SJCRH30 (cell line): ENCODE measurements at regions not wholly inside any gene's neighbourhood (a gene's known extent, or its start where the extent isn't known, plus 50 kb on each side); places are given as distances from the start of the nearest gene placed in this dataset.
A peak's percentile ranks its signal among the peaks of the same experiment; 100 is the strongest.

Source experiments
- DNase-seq, 2 experiments: peaks; one replicate each; pipeline ENCODE4 v3.0.0-alpha.2; 2015 to 2020
- H3K27ac ChIP-seq: fragments of 250-450 bp; sonication (Bioruptor Pico); 2 replicates; pipeline ENCODE4 v1.5.1; 2020; ENCODE audit warnings: mild to moderate bottlenecking, moderate library complexity
- H3K27me3 ChIP-seq: fragments of 250-450 bp; sonication (Bioruptor Pico); 2 replicates; pipeline ENCODE4 v1.5.1; 2020; ENCODE audit warnings: mild to moderate bottlenecking, moderate library complexity
- H3K36me3 ChIP-seq: fragments of 250-450 bp; sonication (Bioruptor Pico); 2 replicates; pipeline ENCODE4 v1.5.1; 2020; ENCODE audit warnings: mild to moderate bottlenecking, moderate library complexity
- H3K4me1 ChIP-seq: fragments of 250-450 bp; sonication (Bioruptor Pico); 2 replicates; pipeline ENCODE4 v1.5.1; 2020; ENCODE audit warnings: mild to moderate bottlenecking, moderate library complexity
- H3K4me3 ChIP-seq: fragments of 250-450 bp; sonication (Bioruptor Pico); 2 replicates; pipeline ENCODE4 v1.5.1; 2020; ENCODE audit warnings: mild to moderate bottlenecking, moderate library complexity
- H3K9me3 ChIP-seq: fragments of 250-450 bp; sonication (Bioruptor Pico); replicated peaks from 2 replicates; pipeline ENCODE4 v1.5.1; 2020; ENCODE audit warnings: mild to moderate bottlenecking, moderate library complexity

DNA sequence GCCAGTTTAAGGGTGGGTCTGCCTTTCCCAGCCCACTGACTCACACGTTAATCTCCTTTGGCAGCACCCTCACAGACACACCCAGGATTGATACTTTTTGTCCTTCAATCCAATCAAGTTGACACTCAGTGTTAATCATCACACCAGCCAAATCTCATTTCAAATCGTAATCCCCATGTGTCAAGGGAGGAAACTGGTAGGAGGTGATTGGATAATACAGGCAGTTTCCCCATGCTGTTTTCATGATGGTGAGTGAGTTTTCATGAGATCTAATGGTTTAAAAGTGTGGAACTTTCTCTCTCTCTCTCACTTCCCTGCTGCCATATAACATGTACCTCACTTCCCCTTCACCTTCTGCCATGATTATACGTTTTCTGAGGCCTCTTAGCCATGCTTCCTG, 647.2 kb upstream of the FRG1 start:
- no peak for DNase-seq
- no peaks in the 10 kb centered on the region for H3K4me1 ChIP-seq
- no peaks in the 10 kb centered on the region for H3K9me3 ChIP-seq
- H3K4me3 ChIP-seq, result no peak overlapping the region
- H3K27ac ChIP-seq, result no peak overlapping the region
- H3K27me3 ChIP-seq, result no peaks in the 10 kb centered on the region
- H3K36me3 ChIP-seq, result no peaks in the 10 kb centered on the region

DNA sequence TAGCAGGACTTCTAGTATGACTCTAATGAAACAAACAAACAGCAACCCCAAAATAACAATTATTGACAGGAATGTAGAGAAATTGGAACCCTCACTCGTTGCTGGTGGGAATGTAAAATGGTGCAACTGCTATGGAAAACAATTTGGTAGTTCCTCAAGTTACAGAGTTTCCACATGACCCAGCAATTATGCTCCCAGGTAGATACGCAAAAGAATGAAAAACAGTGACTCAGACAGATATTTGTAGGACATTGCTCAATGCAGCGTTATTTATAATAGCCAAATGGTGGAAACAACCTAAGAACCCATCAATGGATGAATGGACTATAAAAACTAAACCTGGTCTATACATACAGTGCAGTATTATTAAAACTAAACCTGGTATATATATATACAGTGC, 646.1 kb upstream of the FRG1 start:
- H3K9me3 ChIP-seq, result no peaks in the 10 kb centered on the region
- H3K27ac ChIP-seq, result no peak overlapping the region
- H3K36me3 ChIP-seq, result no peaks in the 10 kb centered on the region
- no peaks in the 10 kb centered on the region for H3K27me3 ChIP-seq
- no peak overlapping the region for H3K4me3 ChIP-seq
- no peak for DNase-seq
- no peaks in the 10 kb centered on the region for H3K4me1 ChIP-seq

DNA sequence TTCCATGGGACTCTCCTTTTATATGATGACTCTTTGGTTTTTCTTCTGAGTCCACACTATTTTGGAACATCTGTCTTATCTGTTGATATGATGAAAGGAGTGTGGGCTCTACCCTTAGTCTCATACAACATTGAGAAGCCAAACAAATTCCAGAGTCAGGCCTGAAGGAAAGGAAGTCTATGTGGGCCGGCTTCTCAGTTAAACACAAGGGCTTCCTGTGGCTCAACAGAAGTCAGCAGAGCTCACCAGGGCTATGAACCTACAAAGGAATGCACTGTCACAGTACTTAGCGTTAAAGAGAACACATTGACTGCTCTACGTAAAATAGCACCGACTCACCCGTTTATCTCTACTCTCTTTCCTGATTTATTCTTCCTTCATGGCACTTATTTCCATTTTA, 641.0 kb upstream of the FRG1 start:
- Histone ChIP-seq H3K36me3 (no peaks in the 10 kb centered on the region), H3K27ac (no peak overlapping the region), H3K9me3 (no peaks in the 10 kb centered on the region), H3K4me3 (no peak overlapping the region), H3K27me3 (no peaks in the 10 kb centered on the region), H3K4me1 (no peaks in the 10 kb centered on the region)
- DNase-seq, result no peak

DNA sequence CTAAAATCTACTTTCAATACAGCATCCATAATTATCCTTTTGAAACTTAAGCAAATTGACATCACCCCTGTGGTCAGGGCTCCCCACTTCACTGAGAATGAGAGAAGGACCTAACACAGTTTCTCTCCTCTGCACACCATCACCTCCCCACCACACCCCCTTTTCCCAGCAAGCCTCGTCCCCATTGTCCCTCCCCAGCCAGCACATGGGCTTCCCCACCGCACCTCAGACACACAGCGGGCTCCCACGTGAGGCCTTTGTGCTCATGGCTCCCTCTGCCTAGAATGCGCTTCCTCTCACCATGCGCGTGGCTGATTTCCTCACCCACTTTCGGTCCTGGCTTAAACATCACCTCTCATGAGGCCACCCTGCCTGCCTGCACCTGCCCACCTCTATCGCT, 639.0 kb upstream of the FRG1 start:
- no peak overlapping the region for H3K27ac ChIP-seq
- H3K27me3 ChIP-seq, result no peaks in the 10 kb centered on the region
- no peaks in the 10 kb centered on the region for H3K4me1 ChIP-seq
- no peaks in the 10 kb centered on the region for H3K36me3 ChIP-seq
- H3K4me3 ChIP-seq, result no peak overlapping the region
- H3K9me3 ChIP-seq, result no peaks in the 10 kb centered on the region
- no peak for DNase-seq

DNA sequence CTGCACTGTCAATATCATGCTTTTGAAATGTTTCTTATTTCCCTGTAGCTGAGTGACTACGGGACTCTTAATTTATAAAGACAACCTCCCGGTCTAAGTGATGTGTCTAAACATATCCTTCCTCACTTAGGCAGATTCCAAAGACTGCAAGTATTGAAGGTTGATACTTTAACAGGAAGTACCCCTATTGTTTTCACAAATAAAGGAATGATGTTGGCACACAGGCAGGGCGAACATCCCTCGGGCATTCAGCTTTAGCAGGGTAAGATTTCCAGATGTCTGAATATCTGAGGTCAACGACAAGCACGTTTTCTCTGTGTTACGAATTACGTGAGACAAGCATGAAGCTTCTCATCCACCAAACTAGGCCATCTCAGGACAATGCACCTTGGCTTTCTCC, 638.0 kb upstream of the FRG1 start:
- H3K27ac ChIP-seq, result no peak overlapping the region
- H3K36me3 ChIP-seq, result no peaks in the 10 kb centered on the region
- H3K9me3 ChIP-seq, result no peaks in the 10 kb centered on the region
- no peak overlapping the region for H3K4me3 ChIP-seq
- H3K4me1 ChIP-seq, result no peaks in the 10 kb centered on the region
- H3K27me3 ChIP-seq, result no peaks in the 10 kb centered on the region
- DNase-seq, result no peak

DNA sequence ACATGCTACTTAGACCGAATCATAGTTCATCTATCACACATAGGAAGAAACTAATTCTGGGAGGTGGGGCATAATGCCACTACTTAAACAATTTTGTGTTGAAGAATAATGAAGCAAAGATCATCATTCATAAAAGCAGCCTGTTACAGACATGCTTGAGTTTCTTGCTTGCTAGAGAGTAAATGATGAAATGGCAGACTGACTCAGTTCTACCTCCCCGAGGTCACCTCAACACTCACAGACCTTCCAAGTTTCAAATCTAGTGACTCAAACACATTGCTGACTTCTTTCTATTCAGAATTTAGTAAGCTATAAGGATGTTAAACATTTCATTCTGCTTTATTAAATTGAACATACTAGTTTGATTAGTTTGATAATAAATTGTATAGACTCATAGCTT, 636.5 kb upstream of the FRG1 start:
- no peaks in the 10 kb centered on the region for H3K27me3 ChIP-seq
- H3K27ac ChIP-seq, result no peak overlapping the region

DNA sequence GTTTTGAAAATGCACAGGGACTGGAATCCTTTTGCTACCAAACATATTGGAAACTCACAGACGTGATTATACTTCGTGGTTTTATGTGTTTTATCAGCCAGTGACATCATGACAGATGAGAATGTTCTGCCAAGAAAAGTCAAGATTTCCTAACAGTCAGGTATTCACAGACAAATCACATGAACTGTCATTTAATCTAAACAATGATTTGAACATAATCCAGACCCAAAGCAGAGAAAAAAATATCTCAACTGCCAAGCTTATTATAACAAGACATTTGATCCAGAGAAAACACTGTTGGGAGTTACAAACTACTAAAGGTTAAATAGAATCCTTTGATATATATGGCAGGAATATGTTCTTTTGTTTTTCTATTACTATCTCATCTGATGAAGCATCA, 635.9 kb upstream of the FRG1 start:
- DNase-seq, result no peak
- H3K4me1 ChIP-seq, result no peaks in the 10 kb centered on the region

More for the DNA sequence above, 636.5 kb upstream of the FRG1 start:
- Histone ChIP-seq H3K9me3 (no peaks in the 10 kb centered on the region), H3K4me1 (no peaks in the 10 kb centered on the region), H3K4me3 (no peak overlapping the region), H3K36me3 (no peaks in the 10 kb centered on the region)
- no peak for DNase-seq

DNA sequence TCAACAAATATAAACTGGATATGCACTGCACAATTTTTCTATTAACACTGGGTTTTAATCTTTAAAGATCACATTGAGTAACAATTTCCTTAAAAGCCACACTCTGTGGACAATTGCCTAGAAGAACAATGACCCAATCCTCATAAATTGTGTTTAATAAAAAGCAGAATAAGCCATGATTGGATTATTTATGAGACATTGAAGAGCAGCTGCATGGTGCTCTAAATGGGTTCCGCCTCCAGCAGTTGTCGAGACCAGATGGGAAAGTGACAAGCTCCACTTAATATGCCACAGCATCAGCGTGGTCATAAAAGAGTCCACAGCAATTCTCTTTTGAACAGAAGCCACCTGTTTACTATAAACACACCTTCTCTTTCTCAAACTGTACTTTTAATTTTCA, 635.2 kb upstream of the FRG1 start:
- no peak overlapping the region for H3K27ac ChIP-seq
- no peaks in the 10 kb centered on the region for H3K9me3 ChIP-seq
- peak in 1 of 2 experiments; percentile 0 for DNase-seq
- H3K36me3 ChIP-seq, result no peaks in the 10 kb centered on the region
- no peaks in the 10 kb centered on the region for H3K4me1 ChIP-seq
- no peaks in the 10 kb centered on the region for H3K27me3 ChIP-seq
- H3K4me3 ChIP-seq, result no peak overlapping the region

More for the DNA sequence above, 635.9 kb upstream of the FRG1 start:
- no peaks in the 10 kb centered on the region for H3K9me3 ChIP-seq
- H3K4me3 ChIP-seq, result no peak overlapping the region
- no peaks in the 10 kb centered on the region for H3K27me3 ChIP-seq
- no peak overlapping the region for H3K27ac ChIP-seq
- H3K36me3 ChIP-seq, result no peaks in the 10 kb centered on the region

DNA sequence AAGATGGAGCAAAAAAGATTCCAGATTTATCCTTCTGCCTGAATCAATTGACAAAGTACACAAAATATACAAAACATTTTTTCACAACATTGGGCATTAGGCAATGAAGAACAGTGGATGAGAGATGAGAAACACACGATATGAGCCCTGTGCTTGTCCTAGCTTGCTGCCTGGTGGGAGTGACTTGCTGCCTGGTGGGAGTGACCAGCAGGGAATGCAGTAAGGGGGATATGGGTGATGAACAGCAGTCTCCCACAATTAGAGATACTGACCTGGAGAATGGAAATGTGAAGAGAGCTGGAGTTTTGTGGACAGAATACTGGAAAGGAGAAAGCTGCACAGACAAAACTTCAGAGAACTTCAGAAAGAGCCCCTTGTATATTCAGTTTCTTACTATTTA, 629.4 kb upstream of the FRG1 start:
- Histone ChIP-seq H3K4me3 (no peak overlapping the region), H3K9me3 (no peaks in the 10 kb centered on the region), H3K27ac (no peak overlapping the region), H3K4me1 (no peaks in the 10 kb centered on the region), H3K27me3 (no peaks in the 10 kb centered on the region), H3K36me3 (no peaks in the 10 kb centered on the region)
- no peak for DNase-seq

DNA sequence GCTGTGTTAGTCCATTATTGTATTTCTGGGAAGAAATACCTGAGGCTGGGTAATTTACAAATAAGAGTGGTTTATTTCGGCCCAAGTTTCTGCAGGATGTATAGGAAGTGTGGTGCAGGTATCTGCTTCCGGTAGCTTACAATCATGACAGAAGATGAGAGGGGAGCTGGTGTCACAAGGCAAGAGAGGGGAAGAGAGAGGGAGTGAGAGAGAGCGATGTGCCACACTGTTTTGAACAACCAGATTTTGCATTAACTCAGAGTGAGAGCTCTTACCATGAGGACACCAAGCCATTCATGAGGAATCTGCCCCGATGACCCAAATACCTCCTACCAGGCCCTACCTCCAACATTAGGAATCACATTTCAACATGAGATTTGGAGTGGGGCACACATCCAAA, 627.6 kb upstream of the FRG1 start:
- Histone ChIP-seq H3K4me3 (no peak overlapping the region), H3K27ac (no peak overlapping the region)
- no peak for DNase-seq

DNA sequence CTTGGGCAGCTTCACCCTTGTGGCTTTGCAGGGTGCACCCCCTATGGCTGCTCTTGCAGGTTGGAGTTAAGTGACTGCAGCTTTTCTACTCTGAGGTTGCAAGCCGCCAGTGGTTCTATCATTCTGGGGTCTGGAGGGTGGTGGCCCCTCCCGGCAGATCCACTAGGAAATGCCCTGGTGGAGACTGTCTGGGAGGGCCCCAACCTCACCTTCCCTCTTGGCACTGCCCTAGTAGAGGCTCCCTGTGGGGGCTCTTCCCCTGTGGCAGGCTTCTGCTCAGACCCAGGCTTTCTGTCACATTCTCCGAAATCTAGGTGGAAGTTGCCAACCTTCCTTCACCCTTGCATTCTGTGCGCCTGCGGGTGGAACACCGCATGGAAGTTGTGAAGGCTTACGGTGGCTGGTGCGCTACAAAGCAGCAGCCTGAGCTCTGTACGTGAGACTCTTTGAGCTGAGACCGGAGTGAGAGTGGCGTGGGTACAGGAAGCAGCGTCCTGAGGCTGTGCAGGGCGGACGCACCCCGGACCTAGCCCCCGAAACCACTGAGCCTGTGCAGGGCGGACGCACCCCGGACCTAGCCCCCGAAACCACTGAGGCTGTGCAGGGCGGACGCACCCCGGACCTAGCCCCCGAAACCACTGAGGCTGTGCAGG, 626.7 kb upstream of the FRG1 start:
- Histone ChIP-seq H3K4me3 (no peak overlapping the region), H3K27me3 (no peaks in the 10 kb centered on the region), H3K27ac (no peak overlapping the region), H3K36me3 (no peaks in the 10 kb centered on the region), H3K9me3 (no peaks in the 10 kb centered on the region), H3K4me1 (no peaks in the 10 kb centered on the region)
- DNase-seq, result no peak

More for the DNA sequence above, 627.6 kb upstream of the FRG1 start:
- no peaks in the 10 kb centered on the region for H3K4me1 ChIP-seq
- H3K36me3 ChIP-seq, result no peaks in the 10 kb centered on the region
- H3K9me3 ChIP-seq, result no peaks in the 10 kb centered on the region
- H3K27me3 ChIP-seq, result no peaks in the 10 kb centered on the region

DNA sequence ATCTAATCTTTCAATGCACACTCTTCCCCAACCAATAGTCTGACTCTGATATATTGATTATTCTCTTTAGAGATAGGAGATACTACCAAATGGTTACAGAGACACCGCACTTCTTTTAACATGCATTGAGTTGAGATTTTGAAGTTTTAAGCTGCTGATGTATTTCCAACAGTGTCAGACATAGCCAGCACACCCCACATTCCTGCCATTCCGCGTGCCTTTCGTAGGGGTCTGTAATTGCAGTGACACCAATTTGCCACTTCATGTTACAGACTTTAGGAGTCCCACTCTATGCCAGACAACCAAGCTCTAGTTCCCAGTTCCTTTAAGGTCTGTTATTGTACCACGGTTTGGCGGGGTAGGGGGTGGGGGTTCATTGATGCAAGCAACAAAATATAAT, 618.2 kb upstream of the FRG1 start:
- Histone ChIP-seq H3K27ac (no peak overlapping the region), H3K9me3 (no peaks in the 10 kb centered on the region), H3K4me3 (no peak overlapping the region), H3K27me3 (no peaks in the 10 kb centered on the region), H3K4me1 (no peaks in the 10 kb centered on the region), H3K36me3 (no peaks in the 10 kb centered on the region)
- no peak for DNase-seq

DNA sequence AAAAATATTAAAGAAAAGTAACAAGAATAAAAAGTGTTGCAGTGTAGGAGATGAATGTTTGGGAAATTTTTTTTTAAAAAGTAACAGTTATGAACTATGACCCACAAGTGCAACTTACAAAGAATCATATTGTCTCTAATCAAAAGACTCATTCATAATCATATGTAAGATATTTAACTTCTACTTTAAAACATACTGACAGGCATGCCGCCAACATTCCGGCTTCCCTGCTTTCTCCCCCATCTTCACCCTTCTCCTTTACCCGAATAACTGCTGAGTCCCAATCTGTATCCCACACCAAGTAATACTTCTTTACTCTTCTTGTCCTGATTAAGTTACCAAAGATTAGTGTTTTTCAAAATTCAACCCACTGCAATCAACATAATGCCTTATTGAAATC, 598.8 kb upstream of the FRG1 start:
- Histone ChIP-seq H3K27me3 (no peaks in the 10 kb centered on the region), H3K4me3 (no peak overlapping the region), H3K36me3 (no peaks in the 10 kb centered on the region), H3K27ac (no peak overlapping the region), H3K4me1 (no peaks in the 10 kb centered on the region), H3K9me3 (no peaks in the 10 kb centered on the region)
- DNase-seq, result no peak

DNA sequence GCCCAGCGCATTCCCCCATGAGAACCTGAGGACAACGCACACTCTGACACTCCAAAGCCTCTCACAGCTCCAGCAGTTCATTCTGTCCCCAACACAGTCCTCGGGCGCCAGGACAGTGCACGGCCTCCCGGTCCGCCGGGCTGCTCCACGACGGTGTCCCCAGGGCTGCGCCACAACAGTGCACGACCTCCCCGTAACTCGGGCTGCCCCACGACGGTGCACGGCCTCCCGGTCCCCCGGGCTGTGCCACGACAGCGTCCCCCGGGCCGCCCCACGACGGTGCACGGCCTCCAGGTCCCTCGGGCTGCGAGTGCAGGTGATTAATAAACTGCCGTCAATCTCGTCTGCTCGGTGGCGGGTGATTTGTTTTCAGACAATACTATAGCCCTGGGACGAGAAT, 585.1 kb upstream of the FRG1 start:
- Histone ChIP-seq H3K27me3 (no peaks in the 10 kb centered on the region), H3K4me3 (no peak overlapping the region), H3K27ac (no peak overlapping the region), H3K36me3 (no peaks in the 10 kb centered on the region), H3K9me3 (no peaks in the 10 kb centered on the region), H3K4me1 (no peaks in the 10 kb centered on the region)
- no peak for DNase-seq

DNA sequence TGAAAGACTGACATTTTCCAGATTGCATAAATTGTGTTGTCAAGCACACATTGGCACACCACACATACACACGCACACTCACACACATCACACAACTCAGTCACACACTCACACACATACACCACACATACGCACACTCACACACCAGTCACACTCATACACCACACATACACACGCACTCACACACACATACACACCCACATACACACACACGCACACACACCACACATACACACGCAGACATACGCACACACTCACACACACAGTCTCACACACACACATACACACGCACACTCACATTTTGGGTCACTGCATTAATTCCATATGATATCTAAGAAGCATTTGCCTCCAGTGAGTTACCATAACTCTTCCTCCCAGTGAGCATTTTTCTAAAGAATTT, 578.3 kb upstream of the FRG1 start:
- DNase-seq, result no peak
- no peaks in the 10 kb centered on the region for H3K27me3 ChIP-seq
- no peaks in the 10 kb centered on the region for H3K4me1 ChIP-seq
- no peaks in the 10 kb centered on the region for H3K36me3 ChIP-seq
- H3K4me3 ChIP-seq, result no peak overlapping the region
- no peak overlapping the region for H3K27ac ChIP-seq
- H3K9me3 ChIP-seq, result no peaks in the 10 kb centered on the region

DNA sequence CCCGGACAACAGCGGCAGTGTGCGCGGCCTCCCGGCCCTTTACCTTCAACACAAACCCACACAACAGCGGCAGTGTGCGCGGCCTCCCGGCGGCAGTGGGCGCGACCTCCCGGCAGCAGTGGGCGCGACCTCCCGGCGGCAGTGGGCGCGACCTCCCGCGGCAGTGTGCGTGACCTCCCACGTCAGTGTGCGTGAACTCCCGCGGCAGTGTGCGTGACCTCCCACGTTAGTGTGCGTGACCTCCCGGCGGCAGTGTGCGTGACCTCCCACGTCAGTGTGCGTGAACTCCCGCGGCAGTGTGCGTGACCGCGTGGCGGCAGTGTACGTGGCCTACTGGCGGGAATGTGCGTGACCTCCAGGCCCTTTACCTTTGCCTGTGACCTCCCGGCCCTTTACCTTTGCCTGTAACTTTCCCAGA, 576.6 kb upstream of the FRG1 start:
- no peak for DNase-seq
- no peaks in the 10 kb centered on the region for H3K36me3 ChIP-seq
- H3K27ac ChIP-seq, result no peak overlapping the region
- H3K4me3 ChIP-seq, result no peak overlapping the region
- no peaks in the 10 kb centered on the region for H3K27me3 ChIP-seq
- H3K4me1 ChIP-seq, result no peaks in the 10 kb centered on the region
- H3K9me3 ChIP-seq, result no peaks in the 10 kb centered on the region
